SK-N-SH treated with all-trans-retinoic acid at 6 μM for 48 hours (cell line): ENCODE measurements at regions not wholly inside any gene's neighbourhood (a gene's known extent, or its start where the extent isn't known, plus 50 kb on each side); places are given as distances from the start of the nearest gene placed in this dataset.

Experiments used
- ATAC-seq: fragments of 200-7000 bp; cut with Tn5 transposase; 3 replicates; pipeline ENCODE4 v1.9.1; 2020; ENCODE audit warnings: mild to moderate bottlenecking, moderate library complexity
- ARNTL ChIP-seq: fragments of 450-650 bp; formaldehyde crosslinking; IDR thresholded peaks from 2 replicates; pipeline ENCODE4 v1.5.0; 2020; ENCODE audit warnings: low read depth, mild to moderate bottlenecking, moderate library complexity, borderline replicate concordance
- BACH2 ChIP-seq: fragments of 250-450 bp; sonication (Bioruptor Pico); IDR thresholded peaks from 2 replicates; pipeline ENCODE4 v1.9.0; 2021; ENCODE audit warnings: mild to moderate bottlenecking, borderline replicate concordance
- CREB5 ChIP-seq: fragments of 250-450 bp; sonication (Bioruptor Pico); IDR thresholded peaks from 2 replicates; pipeline ENCODE4 v1.5.1; 2020; ENCODE audit warnings: low read depth, mild to moderate bottlenecking, moderate library complexity
- CSDC2 ChIP-seq: fragments of 250-450 bp; sonication (Bioruptor Pico); IDR thresholded peaks from 2 replicates; pipeline ENCODE4 v1.5.0; 2020; ENCODE audit warnings: mild to moderate bottlenecking, moderate library complexity
- CSRNP3 ChIP-seq: fragments of 250-450 bp; sonication (Bioruptor Pico); IDR thresholded peaks from 2 replicates; pipeline ENCODE4 v1.5.1; 2021; ENCODE audit warnings: mild to moderate bottlenecking, moderate library complexity
- ESRRG ChIP-seq: fragments of 250-450 bp; sonication (Bioruptor Pico); IDR thresholded peaks from 2 replicates; pipeline ENCODE4 v1.6.1; 2021; ENCODE audit warnings: mild to moderate bottlenecking
- GLIS3 ChIP-seq: fragments of 250-450 bp; sonication (Bioruptor Pico); IDR thresholded peaks from 2 replicates; pipeline ENCODE4 v1.5.0; 2020; ENCODE audit warnings: mild to moderate bottlenecking, moderate library complexity
- ISL1 ChIP-seq: fragments of 250-450 bp; sonication (Bioruptor Pico); IDR thresholded peaks from 2 replicates; pipeline ENCODE4 v2.1.2; 2022; ENCODE audit warnings: mild to moderate bottlenecking, moderate library complexity
- OSR1 ChIP-seq: fragments of 250-450 bp; sonication (Bioruptor Pico); IDR thresholded peaks from 2 replicates; pipeline ENCODE4 v1.8.0; 2022; ENCODE audit warnings: moderate library complexity, mild to moderate bottlenecking, inconsistent platforms
- POU6F1 ChIP-seq: fragments of 250-450 bp; sonication (Bioruptor Pico); IDR thresholded peaks from 2 replicates; pipeline ENCODE4 v1.8.0; 2021; ENCODE audit warnings: low read depth, mild to moderate bottlenecking, moderate library complexity, borderline replicate concordance
- PPARA ChIP-seq: fragments of 250-450 bp; sonication (Bioruptor Pico); IDR thresholded peaks from 2 replicates; pipeline ENCODE4 v1.5.0; 2020; ENCODE audit warnings: mild to moderate bottlenecking, borderline replicate concordance
- RARB ChIP-seq: fragments of 250-450 bp; sonication (Bioruptor Pico); IDR thresholded peaks from 2 replicates; pipeline ENCODE4 v1.8.0; 2021; ENCODE audit warnings: mild to moderate bottlenecking, moderate library complexity
- SNAI2 ChIP-seq: fragments of 250-450 bp; sonication (Bioruptor Pico); IDR thresholded peaks from 2 replicates; pipeline ENCODE4 v1.5.0; 2020; ENCODE audit warnings: mild to moderate bottlenecking, moderate library complexity
- TCF4 ChIP-seq: fragments of 250-450 bp; sonication (Bioruptor Pico); IDR thresholded peaks from 2 replicates; pipeline ENCODE4 v1.8.0; 2021; ENCODE audit warnings: mild to moderate bottlenecking, moderate library complexity, borderline replicate concordance
- TOX ChIP-seq: fragments of 250-450 bp; sonication (Bioruptor Pico); IDR thresholded peaks from 2 replicates; pipeline ENCODE4 v1.8.0; 2021; ENCODE audit warnings: mild to moderate bottlenecking, moderate library complexity, borderline replicate concordance
- TSHZ2 ChIP-seq: fragments of 250-450 bp; sonication (Bioruptor Pico); IDR thresholded peaks from 2 replicates; pipeline ENCODE4 v1.5.0; 2020; ENCODE audit warnings: mild to moderate bottlenecking, moderate library complexity
- ZC3H10 ChIP-seq: fragments of 250-450 bp; sonication (Bioruptor Pico); IDR thresholded peaks from 2 replicates; pipeline ENCODE4 v1.5.1; 2021; ENCODE audit warnings: mild to moderate bottlenecking, moderate library complexity
- ZFP3 ChIP-seq: fragments of 250-450 bp; sonication (Bioruptor Pico); IDR thresholded peaks from 2 replicates; pipeline ENCODE4 v1.5.0; 2020; ENCODE audit warnings: mild to moderate bottlenecking, moderate library complexity
- ZFP30 ChIP-seq: fragments of 450-650 bp; formaldehyde crosslinking; IDR thresholded peaks from 2 replicates; pipeline ENCODE4 v1.5.0; 2022; ENCODE audit warnings: mild to moderate bottlenecking, moderate library complexity
- ZNF565 ChIP-seq: fragments of 450-650 bp; formaldehyde crosslinking; conservative IDR thresholded peaks from 2 replicates; pipeline ENCODE4 v1.5.0; 2020; ENCODE audit warnings: low read depth, mild to moderate bottlenecking, moderate library complexity
- ZNF70 ChIP-seq: fragments of 450-650 bp; formaldehyde crosslinking; IDR thresholded peaks from 2 replicates; pipeline ENCODE4 v1.5.0; 2020; ENCODE audit warnings: mild to moderate bottlenecking, moderate library complexity
- ZNF8 ChIP-seq: fragments of 450-650 bp; formaldehyde crosslinking; IDR thresholded peaks from 2 replicates; pipeline ENCODE4 v1.5.0; 2020; ENCODE audit warnings: mild to moderate bottlenecking, moderate library complexity

GRCh38 chr21:41662761-41663160 is 104.1 kb downstream of the RIPK4 start:
- no peak for ATAC-seq
- TF ChIP-seq ZNF70 (CRISPR knock-in tag) (no peak), POU6F1 (CRISPR knock-in tag) (no peak), ZC3H10 (CRISPR knock-in tag) (no peak), ESRRG (CRISPR knock-in tag) (no peak), PPARA (no peak), CREB5 (CRISPR knock-in tag) (no peak), ZNF8 (CRISPR knock-in tag) (no peak)

- no peak for TF ChIP-seq ZNF70 (CRISPR knock-in tag)
- no peak for TF ChIP-seq ZC3H10 (CRISPR knock-in tag)
- no peak for TF ChIP-seq CSRNP3
- no peak for TF ChIP-seq TOX (CRISPR knock-in tag)
- no peak for TF ChIP-seq ZFP3
- TF ChIP-seq ZFP30 (CRISPR knock-in tag): no peak
- TF ChIP-seq ISL1 (CRISPR knock-in tag): no peak
- TF ChIP-seq ESRRG (CRISPR knock-in tag): no peak
- no peak for TF ChIP-seq RARB
- TF ChIP-seq ARNTL (CRISPR knock-in tag): no peak
- TF ChIP-seq SNAI2 (CRISPR knock-in tag): no peak
- TF ChIP-seq CREB5 (CRISPR knock-in tag): no peak
- no peak for TF ChIP-seq OSR1 (CRISPR knock-in tag)
- no peak for TF ChIP-seq TCF4 (CRISPR knock-in tag)
- ATAC-seq: no peak
Measured at GRCh38 chr21:41662161-41662560, 104.7 kb downstream of the RIPK4 start.

GRCh38 chr21:41660748-41661147 is 106.1 kb downstream of the RIPK4 start:
- no peak; the same call in 2 of the 3 replicates for ATAC-seq
- TF ChIP-seq POU6F1 (CRISPR knock-in tag) (no peak), CREB5 (CRISPR knock-in tag) (no peak), ZNF565 (CRISPR knock-in tag) (no peak), CSDC2 (CRISPR knock-in tag) (no peak), ZFP30 (CRISPR knock-in tag) (no peak), TCF4 (CRISPR knock-in tag) (no peak), OSR1 (CRISPR knock-in tag) (no peak), ARNTL (CRISPR knock-in tag) (no peak), ZFP3 (no peak), PPARA (no peak), RARB (no peak), CSRNP3 (no peak), TOX (CRISPR knock-in tag) (no peak), ZC3H10 (CRISPR knock-in tag) (no peak), BACH2 (no peak), GLIS3 (no peak), TSHZ2 (CRISPR knock-in tag) (no peak), ESRRG (CRISPR knock-in tag) (no peak), ZNF8 (CRISPR knock-in tag) (no peak), ZNF70 (CRISPR knock-in tag) (no peak)
